CD8-positive, alpha-beta memory T cell (primary cell): ENCODE measurements at regions not wholly inside any gene's neighbourhood (a gene's known extent, or its start where the extent isn't known, plus 50 kb on each side); places are given as distances from the start of the nearest gene placed in this dataset.
"Not testable (repeated sequence)": the region's sequence is repeated elsewhere in the genome, so short reads cannot be mapped to it uniquely, and the experiment has no call there.

Experiments used
- CTCF ChIA-PET: fragments of 350-600 bp; sonication (Branson Sonifier 250); formaldehyde crosslinking; loops from one replicate; lab custom pipeline; 2021; ENCODE audit warnings: antibody characterized with exemption; lab: Charles Lee
- POLR2A ChIA-PET: fragments of 350-600 bp; sonication (Branson Sonifier 250); formaldehyde crosslinking; loops from one replicate; lab custom pipeline; 2021; ENCODE audit warnings: antibody characterized with exemption; lab: Charles Lee
- DNase-seq, 5 donors: peaks; one replicate each; pipeline versions ENCODE4 v3.0.0 to v3.0.0-alpha.2; 2020 to 2022; ENCODE audit warnings: mixed read lengths in 1 of 5
- H3K27ac ChIP-seq: one replicate; pipeline ENCODE4 v1.7.0; 2013; ENCODE audit warnings: low read depth, mild to moderate bottlenecking, low read length, moderate library complexity
- H3K27me3 ChIP-seq: 2 replicates; pipeline ENCODE4 v1.7.0; 2013; ENCODE audit warnings: low read length, mild to moderate bottlenecking; ENCODE audit not compliant: insufficient read depth, poor library complexity, severe bottlenecking
- H3K36me3 ChIP-seq: 2 replicates; pipeline ENCODE4 v1.7.0; 2013; ENCODE audit warnings: mild to moderate bottlenecking, low read length, moderate library complexity; ENCODE audit not compliant: insufficient read depth
- H3K4me1 ChIP-seq: 2 replicates; pipeline ENCODE4 v1.7.0; 2013; ENCODE audit warnings: mild to moderate bottlenecking, low read length, moderate library complexity; ENCODE audit not compliant: insufficient read depth
- H3K4me3 ChIP-seq: 2 replicates; pipeline ENCODE4 v1.7.0; 2013; ENCODE audit warnings: mild to moderate bottlenecking, low read length
- H3K9me3 ChIP-seq: 2 replicates; pipeline ENCODE4 v1.7.0; 2013; ENCODE audit warnings: mild to moderate bottlenecking, low read length
- H3K27ac Mint-ChIP-seq, 8 donors: one replicate each; pipeline ENCODE4 v1.8.0; 2020 to 2021; ENCODE audit warnings: mixed read lengths in 8 of 8, mild to moderate bottlenecking in 6 of 8, inconsistent platforms in 3 of 8, moderate library complexity in 3 of 8
- H3K27me3 Mint-ChIP-seq, 2 donors: one replicate each; pipeline ENCODE4 v1.8.0; 2020 to 2021; ENCODE audit warnings: mixed read lengths in 2 of 2, mild to moderate bottlenecking in 1 of 2, moderate library complexity in 1 of 2
- H3K36me3 Mint-ChIP-seq, 3 donors: one replicate each; pipeline ENCODE4 v1.8.0; 2020 to 2021; ENCODE audit warnings: mixed read lengths in 3 of 3, inconsistent platforms in 1 of 3, mild to moderate bottlenecking in 1 of 3
- H3K4me1 Mint-ChIP-seq, 3 donors: one replicate each; pipeline ENCODE4 v1.8.0; 2020 to 2021; ENCODE audit warnings: mixed read lengths in 3 of 3, inconsistent platforms in 1 of 3, mild to moderate bottlenecking in 1 of 3
- H3K4me3 Mint-ChIP-seq, 7 donors: one replicate each; pipeline ENCODE4 v1.8.0; 2020 to 2021; ENCODE audit warnings: mixed read lengths in 7 of 7, mild to moderate bottlenecking in 6 of 7, moderate library complexity in 4 of 7, inconsistent platforms in 2 of 7
- H3K9me3 Mint-ChIP-seq, 5 donors: one replicate each; pipeline ENCODE4 v1.8.0; 2020 to 2022; ENCODE audit warnings: mixed read lengths in 5 of 5, mild to moderate bottlenecking in 3 of 5, moderate library complexity in 2 of 5, inconsistent platforms in 1 of 5

DNA sequence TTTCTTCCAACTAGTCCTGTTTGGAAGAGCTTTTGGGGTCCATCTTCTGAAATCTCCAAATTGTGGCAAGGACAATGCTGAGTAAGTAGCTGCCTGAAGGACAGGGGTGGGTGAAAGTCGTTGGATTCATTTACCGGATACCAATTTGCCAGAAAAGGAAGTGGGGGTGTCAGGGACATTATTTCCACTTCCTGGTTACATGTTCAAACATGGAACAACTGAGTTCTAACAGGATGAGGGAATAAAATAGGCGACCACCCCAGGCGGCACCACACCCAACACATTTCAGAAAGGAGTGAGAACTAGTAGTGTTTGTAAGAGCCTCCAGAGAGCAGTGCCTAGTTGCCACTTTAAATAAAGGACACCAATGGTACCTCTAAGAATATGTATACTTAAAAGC is 158.6 kb upstream of the SERTAD2 start:
- H3K9me3 Mint-ChIP-seq: no peaks in the 10 kb centered on the region
- H3K4me3 Mint-ChIP-seq: no peak overlapping the region
- no peaks in the 10 kb centered on the region for H3K9me3 ChIP-seq
- DNase-seq: no peak
- no peaks in the 10 kb centered on the region for H3K27me3 ChIP-seq
- no peak overlapping the region for H3K27ac ChIP-seq
- H3K36me3 ChIP-seq: no peaks in the 10 kb centered on the region
- peak overlapping the region in 3 of 8 donors; percentile 19 to 77 (median 23) for H3K27ac Mint-ChIP-seq
- no peaks in the 10 kb centered on the region for H3K27me3 Mint-ChIP-seq
- peaks cover 5 to 10% (median 7%) of the 10 kb centered on the region in 3 donors for H3K4me1 Mint-ChIP-seq
- ChIA-PET POLR2A (interaction anchor here (0.5 kb wide), 1 partner anchor 7 kb away, joined by 3 read pairs; no protein-coding TSS in a partner anchor), CTCF (no interaction called here)
- no peak overlapping the region for H3K4me3 ChIP-seq
- peaks cover 0 to 3% (median 0%) of the 10 kb centered on the region in 3 donors for H3K36me3 Mint-ChIP-seq
- H3K4me1 ChIP-seq: no peaks in the 10 kb centered on the region

GRCh38 chr2:64814007-64814406 is 160.3 kb upstream of the SERTAD2 start:
- Mint-ChIP-seq H3K36me3 (peaks cover 0 to 3% (median 0%) of the 10 kb centered on the region in 3 donors), H3K27ac (no peak overlapping the region), H3K4me1 (peaks cover 12 to 18% (median 16%) of the 10 kb centered on the region in 3 donors), H3K9me3 (no peaks in the 10 kb centered on the region), H3K4me3 (no peak overlapping the region), H3K27me3 (no peaks in the 10 kb centered on the region)
- CTCF ChIA-PET: interaction anchor here (1.2 kb wide), 1 partner anchor 168 kb away, joined by 3 read pairs; no protein-coding TSS in a partner anchor
- Histone ChIP-seq H3K4me1 (peaks cover 5% of the 10 kb centered on the region), H3K27me3 (no peaks in the 10 kb centered on the region), H3K9me3 (no peaks in the 10 kb centered on the region), H3K36me3 (no peaks in the 10 kb centered on the region), H3K4me3 (no peak overlapping the region), H3K27ac (no peak overlapping the region)
- no peak for DNase-seq
- POLR2A ChIA-PET: no interaction called here

GRCh38 chr2:64816526-64816925 is 162.8 kb upstream of the SERTAD2 start:
- not testable (repeated sequence) for H3K9me3 ChIP-seq, H3K36me3 Mint-ChIP-seq, H3K4me3 Mint-ChIP-seq, H3K36me3 ChIP-seq, H3K27ac Mint-ChIP-seq, H3K27me3 Mint-ChIP-seq, DNase-seq, H3K4me3 ChIP-seq, H3K27me3 ChIP-seq, H3K9me3 Mint-ChIP-seq, H3K27ac ChIP-seq
- ChIA-PET POLR2A (interaction anchor here (0.6 kb wide), 1 partner anchor 48 kb away, joined by 8 read pairs; no protein-coding TSS in a partner anchor), CTCF (interaction anchor here (5.1 kb wide), 1 partner anchor 14 kb away, joined by 31 read pairs; no protein-coding TSS in a partner anchor)
- H3K4me1 ChIP-seq: peaks cover 25% of the 10 kb centered on the region
- H3K4me1 Mint-ChIP-seq: peaks cover 26 to 38% (median 30%) of the 10 kb centered on the region in 3 donors

DNA sequence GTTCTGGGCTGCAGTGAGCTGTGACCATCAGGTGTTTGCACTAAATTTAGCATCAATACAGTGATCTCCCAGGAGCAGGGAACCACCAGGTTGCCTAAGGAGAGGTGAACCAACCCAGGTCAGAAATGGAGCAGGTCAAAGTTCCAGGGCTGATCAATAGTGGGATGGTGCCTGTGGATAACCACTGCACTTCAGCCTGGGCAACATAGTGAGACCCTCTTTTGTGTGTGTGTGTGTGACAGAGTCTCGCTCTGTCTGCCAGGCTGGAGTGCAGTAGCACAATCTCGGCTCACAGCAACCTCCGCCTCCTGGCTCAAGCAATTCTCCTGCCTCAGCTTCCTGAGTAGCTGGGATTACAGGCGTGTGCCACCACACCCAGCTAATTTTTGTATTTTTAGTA is 163.7 kb upstream of the SERTAD2 start:
- Histone ChIP-seq H3K9me3 (no peaks in the 10 kb centered on the region), H3K27me3 (no peaks in the 10 kb centered on the region), H3K4me3 (no peak overlapping the region), H3K36me3 (no peaks in the 10 kb centered on the region), H3K4me1 (peaks cover 25% of the 10 kb centered on the region), H3K27ac (no peak overlapping the region)
- Mint-ChIP-seq H3K36me3 (peaks cover 0 to 3% (median 0%) of the 10 kb centered on the region in 3 donors), H3K27ac (peak overlapping the region in 1 of 8 donors; percentile 29), H3K9me3 (no peaks in the 10 kb centered on the region), H3K27me3 (no peaks in the 10 kb centered on the region), H3K4me3 (no peak overlapping the region), H3K4me1 (peaks cover 20 to 33% (median 23%) of the 10 kb centered on the region in 3 donors)
- ChIA-PET CTCF (interaction anchor here (0.9 to 5.1 kb wide), 2 partner anchors 13 to 90 kb away, joined by 3 to 31 read pairs; no protein-coding TSS in a partner anchor), POLR2A (no interaction called here)
- DNase-seq: no peak

GRCh38 chr2:64818664-64819060 is 164.9 kb upstream of the SERTAD2 start:
- Histone ChIP-seq H3K9me3 (no peaks in the 10 kb centered on the region), H3K4me1 (peaks cover 25% of the 10 kb centered on the region), H3K4me3 (no peak overlapping the region), H3K27ac (no peak overlapping the region), H3K27me3 (no peaks in the 10 kb centered on the region), H3K36me3 (no peaks in the 10 kb centered on the region)
- POLR2A ChIA-PET: interaction anchor here (0.5 to 2.5 kb wide), 2 partner anchors 13 to 68 kb away, joined by 3 to 10 read pairs; no protein-coding TSS in a partner anchor
- no peaks in the 10 kb centered on the region for H3K27me3 Mint-ChIP-seq
- CTCF ChIA-PET: interaction anchor here (1.7 to 5.1 kb wide), 2 partner anchors 12 to 67 kb away, joined by 5 to 31 read pairs; no protein-coding TSS in a partner anchor
- H3K27ac Mint-ChIP-seq: peak overlapping the region; percentile 29 to 96 (median 70)
- no peaks in the 10 kb centered on the region for H3K9me3 Mint-ChIP-seq
- peaks cover 20 to 31% (median 23%) of the 10 kb centered on the region in 3 donors for H3K4me1 Mint-ChIP-seq
- peak overlapping the region in 2 of 7 donors; percentile 20 to 37 for H3K4me3 Mint-ChIP-seq
- H3K36me3 Mint-ChIP-seq: peaks cover 0 to 3% (median 0%) of the 10 kb centered on the region in 3 donors
- DNase-seq: no peak

GRCh38 chr2:64819361-64819760 is 165.6 kb upstream of the SERTAD2 start:
- Mint-ChIP-seq H3K36me3 (no peaks in the 10 kb centered on the region), H3K27me3 (no peaks in the 10 kb centered on the region), H3K4me1 (peaks cover 20 to 31% (median 23%) of the 10 kb centered on the region in 3 donors), H3K4me3 (peak overlapping the region; percentile 15 to 76 (median 71)), H3K27ac (peak overlapping the region; percentile 79 to 97 (median 92)), H3K9me3 (no peaks in the 10 kb centered on the region)
- Histone ChIP-seq H3K27ac (peak overlapping the region; percentile 51), H3K27me3 (no peaks in the 10 kb centered on the region), H3K36me3 (no peaks in the 10 kb centered on the region), H3K4me1 (peaks cover 25% of the 10 kb centered on the region), H3K4me3 (peak overlapping the region; percentile 42), H3K9me3 (no peaks in the 10 kb centered on the region)
- DNase-seq: no peak
- ChIA-PET POLR2A (interaction anchor here (0.6 to 2.5 kb wide), 4 partner anchors 8 to 166 kb away, joined by 3 to 10 read pairs (median 4); partner anchors contain the start of gene SERTAD2), CTCF (interaction anchor here (1.6 to 5.1 kb wide), 3 partner anchors 11 to 168 kb away, joined by 3 to 31 read pairs (median 5); no protein-coding TSS in a partner anchor)

DNA sequence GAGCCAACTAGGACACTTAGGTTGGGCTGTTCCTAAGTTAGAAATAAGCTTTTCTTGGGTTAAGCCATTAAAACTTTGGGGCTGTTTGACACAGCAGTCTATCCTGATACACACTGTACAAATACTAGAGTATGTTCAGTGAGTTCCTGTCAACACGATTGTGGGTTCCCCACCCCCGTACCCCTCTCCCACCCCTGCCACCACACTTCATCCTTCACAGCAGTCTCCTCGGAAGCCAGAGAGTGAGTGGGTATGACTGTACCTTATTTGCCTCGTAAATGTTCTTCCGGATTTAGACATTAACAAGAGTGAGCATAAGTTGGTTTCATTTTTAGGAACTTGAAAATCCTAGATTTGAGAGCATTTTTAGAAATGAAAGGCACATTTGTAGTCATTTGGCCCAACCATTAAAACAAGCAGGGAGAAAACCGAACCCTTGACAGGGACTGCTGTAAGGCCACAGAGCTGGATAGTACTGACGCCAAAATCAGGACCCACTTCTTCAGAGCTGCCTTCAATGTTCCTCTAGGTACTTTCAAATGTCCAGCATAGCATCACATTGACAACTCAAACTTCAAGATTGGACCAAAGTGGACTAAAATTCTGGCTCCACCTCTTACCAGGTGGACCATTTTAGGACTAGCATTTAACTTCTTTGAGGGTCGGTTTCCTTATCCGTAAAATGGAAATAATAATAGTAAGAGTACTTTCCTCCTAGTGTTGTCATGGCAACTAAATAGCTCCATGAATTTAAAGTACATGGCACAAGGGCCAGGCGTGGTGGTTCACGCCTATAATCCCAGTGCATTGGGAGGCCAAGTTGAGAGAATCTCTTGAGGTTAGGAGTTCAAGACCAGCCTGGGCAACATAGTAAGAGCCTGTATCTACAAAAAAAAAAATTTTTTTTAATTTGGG is 166.3 kb upstream of the SERTAD2 start:
- no peaks in the 10 kb centered on the region for H3K9me3 Mint-ChIP-seq
- Histone ChIP-seq H3K9me3 (no peaks in the 10 kb centered on the region), H3K27me3 (no peaks in the 10 kb centered on the region), H3K36me3 (no peaks in the 10 kb centered on the region), H3K4me1 (peaks cover 25% of the 10 kb centered on the region), H3K4me3 (peak overlapping the region; percentile 42), H3K27ac (peak overlapping the region; percentile 51)
- peak overlapping the region; percentile 79 to 97 (median 92) for H3K27ac Mint-ChIP-seq
- CTCF ChIA-PET: interaction anchor here (0.9 to 5.1 kb wide), 6 partner anchors 11 to 490 kb away, joined by 3 to 31 read pairs (median 4); no protein-coding TSS in a partner anchor
- no peaks in the 10 kb centered on the region for H3K36me3 Mint-ChIP-seq
- DNase-seq: peak in 4 of 5 donors; percentile 4 to 70 (median 62)
- H3K4me1 Mint-ChIP-seq: peaks cover 20 to 31% (median 23%) of the 10 kb centered on the region in 3 donors
- no peaks in the 10 kb centered on the region for H3K27me3 Mint-ChIP-seq
- POLR2A ChIA-PET: interaction anchor here (0.6 to 2.5 kb wide), 6 partner anchors 8 to 245 kb away, joined by 3 to 10 read pairs (median 4); partner anchors contain the start of gene SERTAD2
- peak overlapping the region; percentile 51 to 76 (median 71) for H3K4me3 Mint-ChIP-seq
